Left lung (tissue), 4 donors: ENCODE measurements at regions not wholly inside any gene's neighbourhood (a gene's known extent, or its start where the extent isn't known, plus 50 kb on each side); places are given as distances from the start of the nearest gene placed in this dataset.

Experiments
- ATAC-seq: fragments of 200-7000 bp; cut with Tn5 transposase; one replicate; pipeline ENCODE4 v1.9.1; 2020; ENCODE audit warnings: moderate library complexity
- DNase-seq, 4 donors: peaks; one replicate each; pipeline ENCODE4 v3.0.0-alpha.2; 2013 to 2020
- H3K27ac ChIP-seq, 2 donors: fragments of 200-600 bp; sonication (generic) in 1 of 2; one replicate each; pipeline versions ENCODE4 v1.5.0 to v1.8.0; 2020 to 2021
- H3K27me3 ChIP-seq, 2 donors: fragments of 200-600 bp; sonication (generic) in 1 of 2; one replicate each; pipeline versions ENCODE4 v1.5.0 to v1.8.0; 2020 to 2021
- H3K36me3 ChIP-seq, 2 donors: fragments of 200-600 bp; sonication (generic) in 1 of 2; one replicate each; pipeline versions ENCODE4 v1.5.0 to v1.8.0; 2020 to 2021
- H3K4me1 ChIP-seq, 2 donors: fragments of 200-600 bp; one replicate each; pipeline ENCODE4 v1.8.0; 2021
- H3K4me3 ChIP-seq, 2 donors: fragments of 200-600 bp; sonication (generic) in 1 of 2; one replicate each; pipeline versions ENCODE4 v1.5.0 to v1.8.0; 2020 to 2021; ENCODE audit warnings: mild to moderate bottlenecking in 1 of 2
- H3K9me3 ChIP-seq, 2 donors: fragments of 200-600 bp; sonication (generic) in 1 of 2; one replicate each; pipeline versions ENCODE4 v1.5.0 to v1.8.0; 2020 to 2021
- intact Hi-C, 2 donors: fragments of 100-400 bp; cut with DNase I; formaldehyde crosslinking; loops; one replicate each; pipeline versions ENCODE4 v1.11.2 to v1.14.2; 2022
- TF ChIP-seq, protein P1 (sequence below), 2 donors: fragments of 200-600 bp; sonication (generic) in 1 of 2; IDR thresholded peaks; one replicate each; pipeline versions ENCODE4 v1.5.0 to v1.8.0; 2021; ENCODE audit warnings: antibody characterized with exemption in 2 of 2
- donor health status: DM: no; HTN: yes; CAD: no.
- donor health status: DM: no; HTN: no; CAD: no.

DNA sequence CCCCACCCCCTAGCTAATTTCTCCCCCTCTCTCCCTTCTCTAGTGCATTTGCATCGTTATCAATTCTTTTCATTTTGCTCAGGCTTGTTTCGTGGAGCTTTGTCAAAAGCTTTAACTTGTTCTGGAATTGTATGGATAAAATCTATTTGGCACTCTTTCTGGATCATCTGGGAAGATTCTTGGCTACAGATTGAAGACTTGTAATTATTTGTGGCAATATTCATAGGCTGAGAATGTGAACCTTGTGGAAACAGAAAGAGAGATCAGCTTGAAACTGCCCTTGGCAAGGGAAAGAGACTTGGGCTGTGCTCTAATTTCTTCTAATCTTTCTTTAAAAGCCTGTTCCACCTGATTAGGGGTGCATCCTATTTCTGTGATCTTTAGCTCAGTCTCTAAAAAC lies 340.6 kb upstream of the DAB2 start:
- Histone ChIP-seq H3K4me3 (no peak overlapping the region), H3K27ac (peak overlapping the region in 1 of 2 donors; percentile 39), H3K4me1 (peaks cover 0 to 8% of the 10 kb centered on the region in 2 donors), H3K36me3 (no peaks in the 10 kb centered on the region), H3K27me3 (no peaks in the 10 kb centered on the region), H3K9me3 (no peaks in the 10 kb centered on the region)
- intact Hi-C loops: no loop called here
- no peak for ATAC-seq
- peak in 1 of 4 donors; percentile 19 for DNase-seq
- TF ChIP-seq, protein P1, sequence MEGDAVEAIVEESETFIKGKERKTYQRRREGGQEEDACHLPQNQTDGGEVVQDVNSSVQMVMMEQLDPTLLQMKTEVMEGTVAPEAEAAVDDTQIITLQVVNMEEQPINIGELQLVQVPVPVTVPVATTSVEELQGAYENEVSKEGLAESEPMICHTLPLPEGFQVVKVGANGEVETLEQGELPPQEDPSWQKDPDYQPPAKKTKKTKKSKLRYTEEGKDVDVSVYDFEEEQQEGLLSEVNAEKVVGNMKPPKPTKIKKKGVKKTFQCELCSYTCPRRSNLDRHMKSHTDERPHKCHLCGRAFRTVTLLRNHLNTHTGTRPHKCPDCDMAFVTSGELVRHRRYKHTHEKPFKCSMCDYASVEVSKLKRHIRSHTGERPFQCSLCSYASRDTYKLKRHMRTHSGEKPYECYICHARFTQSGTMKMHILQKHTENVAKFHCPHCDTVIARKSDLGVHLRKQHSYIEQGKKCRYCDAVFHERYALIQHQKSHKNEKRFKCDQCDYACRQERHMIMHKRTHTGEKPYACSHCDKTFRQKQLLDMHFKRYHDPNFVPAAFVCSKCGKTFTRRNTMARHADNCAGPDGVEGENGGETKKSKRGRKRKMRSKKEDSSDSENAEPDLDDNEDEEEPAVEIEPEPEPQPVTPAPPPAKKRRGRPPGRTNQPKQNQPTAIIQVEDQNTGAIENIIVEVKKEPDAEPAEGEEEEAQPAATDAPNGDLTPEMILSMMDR (IDR thresholded peaks at IDR 0.05): no peak

DNA sequence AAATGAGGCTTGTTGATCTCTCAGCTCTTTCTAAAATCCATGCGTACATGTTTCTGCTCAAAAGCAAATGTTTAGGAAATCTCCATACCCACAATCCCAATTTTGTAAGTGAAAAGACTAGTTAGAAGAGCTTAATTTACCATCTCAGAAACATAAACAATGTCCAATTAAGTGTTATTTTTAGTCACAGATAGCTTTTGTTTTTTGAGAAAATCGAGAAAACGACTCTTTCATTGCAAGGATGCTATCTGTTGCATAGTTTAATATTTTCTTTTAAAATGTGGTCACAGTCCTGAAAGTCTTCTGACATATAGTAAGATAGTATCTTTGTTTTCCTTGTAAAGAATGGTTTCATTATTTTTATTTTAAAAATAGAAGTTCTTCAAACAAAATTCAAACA lies 338.0 kb upstream of the DAB2 start:
- H3K4me1 ChIP-seq: peaks cover 0 to 15% of the 10 kb centered on the region in 2 donors
- H3K27me3 ChIP-seq: no peaks in the 10 kb centered on the region
- intact Hi-C loops: no loop called here
- DNase-seq (no peak), ATAC-seq (no peak)
- no peak overlapping the region for H3K27ac ChIP-seq
- H3K4me3 ChIP-seq: no peak overlapping the region
- H3K9me3 ChIP-seq: no peaks in the 10 kb centered on the region
- no peaks in the 10 kb centered on the region for H3K36me3 ChIP-seq
- TF ChIP-seq, protein P1 (IDR thresholded peaks at IDR 0.05): no peak

DNA sequence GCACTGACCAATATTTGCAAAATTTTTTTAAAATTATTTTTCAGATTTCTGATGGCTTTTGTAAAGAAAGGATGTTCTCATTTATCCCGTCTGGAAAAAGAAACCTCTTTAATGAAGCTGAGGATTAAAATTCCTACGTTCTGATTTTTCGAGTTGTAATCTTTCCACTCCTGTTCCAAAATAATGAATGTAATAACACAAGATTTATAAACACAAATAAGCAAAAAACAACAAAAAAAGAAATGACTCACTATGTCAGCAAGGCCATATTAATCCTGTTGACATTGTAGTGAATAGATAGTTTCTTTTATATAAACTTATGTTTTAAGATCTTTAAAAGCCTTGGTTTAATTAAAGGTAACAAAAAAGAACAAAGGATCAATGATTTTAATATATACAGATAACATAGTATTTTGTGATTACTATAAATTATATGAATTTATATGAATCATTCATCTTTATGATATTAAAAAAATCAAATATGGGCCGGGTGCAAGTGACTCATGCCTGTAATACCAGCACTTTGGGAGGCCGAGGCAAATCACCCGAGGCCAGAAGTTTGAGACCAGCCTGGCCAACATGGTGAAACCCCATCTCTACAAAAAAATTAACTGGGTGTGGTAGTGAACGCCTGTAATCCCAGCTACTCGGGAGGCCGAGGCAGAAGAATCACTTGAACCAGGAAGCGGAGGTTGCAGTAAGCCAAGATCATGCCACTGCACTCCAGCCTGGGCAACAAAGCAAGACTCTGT lies 336.6 kb upstream of the DAB2 start:
- peak overlapping the region; percentile 23 to 71 for H3K27ac ChIP-seq
- intact Hi-C loops: no loop called here
- H3K4me1 ChIP-seq: peaks cover 0 to 15% of the 10 kb centered on the region in 2 donors
- TF ChIP-seq, protein P1 (IDR thresholded peaks at IDR 0.05): no peak
- no peak for ATAC-seq
- no peaks in the 10 kb centered on the region for H3K9me3 ChIP-seq
- no peaks in the 10 kb centered on the region for H3K36me3 ChIP-seq
- no peaks in the 10 kb centered on the region for H3K27me3 ChIP-seq
- H3K4me3 ChIP-seq: no peak overlapping the region
- DNase-seq: no peak

DNA sequence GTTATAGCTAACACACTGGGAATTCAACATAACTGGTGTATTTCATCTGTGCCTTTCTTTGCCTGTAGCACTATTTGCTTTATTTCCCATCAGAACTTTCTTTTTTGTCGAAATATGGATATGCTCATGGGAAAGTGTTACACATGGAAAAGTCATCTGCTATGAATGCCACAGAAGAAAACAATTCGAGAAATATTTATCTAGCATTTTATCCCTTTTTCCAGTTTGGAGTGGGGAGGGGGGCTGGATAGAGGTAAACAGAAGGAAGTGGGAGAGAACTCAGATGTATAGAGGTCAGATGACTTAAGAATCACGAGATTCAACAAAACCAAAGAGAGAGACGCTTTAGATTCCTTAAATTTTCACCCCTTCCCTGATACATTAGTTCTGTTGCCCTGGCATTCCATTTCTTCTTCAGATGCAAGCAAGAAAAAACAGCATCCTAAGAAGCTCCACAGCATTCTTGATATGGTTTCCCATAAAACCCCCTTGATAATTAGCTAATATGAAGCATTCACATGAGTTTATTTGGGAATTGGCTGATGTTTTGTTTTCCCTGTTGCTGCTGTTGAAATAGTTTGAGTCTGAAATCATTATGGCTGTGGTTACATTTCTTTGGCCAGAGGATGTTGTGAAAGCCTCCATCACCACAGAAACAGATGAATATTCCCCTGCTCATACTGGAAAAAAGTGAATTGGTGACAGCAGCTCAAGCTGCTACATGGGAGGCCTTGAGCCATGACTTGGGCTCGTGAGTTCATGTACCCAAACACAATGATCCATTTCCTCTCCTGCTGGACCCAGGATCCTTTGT lies 335.8 kb upstream of the DAB2 start:
- intact Hi-C loops: no loop called here
- Histone ChIP-seq H3K27ac (peak overlapping the region; percentile 37 to 71), H3K9me3 (no peaks in the 10 kb centered on the region), H3K36me3 (no peaks in the 10 kb centered on the region), H3K4me3 (no peak overlapping the region), H3K4me1 (peaks cover 0 to 15% of the 10 kb centered on the region in 2 donors), H3K27me3 (no peaks in the 10 kb centered on the region)
- TF ChIP-seq, protein P1 (IDR thresholded peaks at IDR 0.05): no peak
- peak; percentile 75 for ATAC-seq
- peak in 2 of 4 donors; percentile 56 to 74 for DNase-seq

DNA sequence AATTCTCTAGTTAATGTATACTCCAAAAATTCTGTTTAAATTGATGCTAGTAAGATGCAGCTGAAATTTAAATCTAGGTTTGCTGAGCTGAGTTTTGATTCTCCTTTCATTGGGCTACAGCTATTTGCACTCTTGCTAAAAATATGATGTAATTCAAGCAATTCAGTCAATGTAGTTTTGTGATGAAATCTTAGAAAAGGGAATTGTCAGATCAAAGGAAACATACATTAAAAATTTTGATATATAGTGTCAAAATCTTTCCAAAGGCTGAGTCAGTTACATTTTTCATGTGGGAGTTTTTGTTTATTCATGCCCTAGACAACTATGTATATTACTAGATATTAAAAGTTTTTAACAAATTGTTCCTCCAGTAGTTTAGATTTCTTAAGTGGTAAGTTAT lies 334.9 kb upstream of the DAB2 start:
- Histone ChIP-seq H3K4me1 (peaks cover 0 to 15% of the 10 kb centered on the region in 2 donors), H3K27ac (peak overlapping the region in 1 of 2 donors; percentile 71), H3K36me3 (no peaks in the 10 kb centered on the region), H3K27me3 (no peaks in the 10 kb centered on the region), H3K4me3 (no peak overlapping the region), H3K9me3 (no peaks in the 10 kb centered on the region)
- ATAC-seq (no peak), DNase-seq (no peak)
- intact Hi-C loops: no loop called here
- TF ChIP-seq, protein P1 (IDR thresholded peaks at IDR 0.05): no peak
